ENCODE measurements at regions not wholly inside any gene's neighbourhood (a gene's known extent, or its start where the extent isn't known, plus 50 kb on each side); places are given as distances from the start of the nearest gene placed in this dataset.

- TF ChIP-seq BCL3 (IDR thresholded peaks at IDR 0.05; ENCODE audit: borderline replicate concordance, insufficient read depth, low read depth, low read length, poor library complexity, severe bottlenecking), result no peak
Observed at GRCh38 chr1:70809069-70809468, 238.5 kb downstream of the PTGER3 start (continued).

- intact Hi-C loops (cut with micrococcal nuclease; ENCODE audit: unreplicated experiment), result no loop called here
- RAD21 ChIA-PET (ENCODE audit: unreplicated experiment), result no interaction called here
- in situ Hi-C loops (cut with MboI), result no loop called here
Observed at GRCh38 chr1:70811815-70812214, 235.8 kb downstream of the PTGER3 start.

DNA sequence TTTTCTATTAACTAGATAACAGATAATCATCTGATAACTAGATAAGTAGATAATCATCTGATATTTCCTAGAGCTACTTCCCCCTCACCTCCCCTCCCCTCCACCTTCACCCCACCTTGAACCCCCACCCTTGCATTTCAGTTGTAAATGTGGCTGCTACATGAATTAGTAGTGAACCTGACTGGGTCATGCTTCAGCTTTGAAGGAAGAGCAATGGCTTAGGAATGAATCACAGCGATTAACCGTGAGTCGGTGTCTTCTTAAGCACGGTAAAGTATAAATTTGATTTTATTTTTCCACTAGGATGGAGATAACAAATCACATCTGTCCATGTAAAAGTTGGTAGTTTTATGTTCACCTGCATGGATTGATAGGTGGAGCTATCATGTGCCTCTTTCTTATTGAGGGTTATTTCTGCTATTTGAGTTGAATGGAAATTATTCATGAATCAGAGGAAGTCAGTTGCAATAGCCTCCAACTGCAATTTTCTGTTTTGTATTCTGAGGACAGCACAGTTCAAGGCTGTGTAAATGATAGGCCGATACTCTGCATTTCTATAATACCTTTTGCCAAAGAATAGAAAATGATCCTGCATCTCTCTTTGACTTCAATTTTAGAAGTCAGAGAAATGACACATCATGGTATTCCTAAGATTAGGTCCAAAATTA, 235.0 kb downstream of the PTGER3 start:
- Histone ChIP-seq H3K79me2 (ENCODE audit: control insufficient read depth, insufficient read depth, low read length) (no peaks in the 10 kb centered on the region), H3K4me1 (ENCODE audit: control insufficient read depth, insufficient read depth, low read length) (no peaks in the 10 kb centered on the region), H3K27me3 (replicated peaks in 1 of 2; ENCODE audit: control insufficient read depth in 2 of 2, insufficient read depth in 2 of 2, low read length in 1 of 2) (no peaks in the 10 kb centered on the region), H3K4me3 (no peak overlapping the region), H3K27ac (ENCODE audit: control insufficient read depth, insufficient read depth) (no peak overlapping the region), H4K20me1 (ENCODE audit: control insufficient read depth, insufficient read depth) (no peaks in the 10 kb centered on the region), H3K9me3 (replicated peaks; ENCODE audit: control insufficient read depth, insufficient read depth, low read length) (no peaks in the 10 kb centered on the region), H3K9ac (ENCODE audit: control insufficient read depth, insufficient read depth, low read length) (no peak overlapping the region), H2AFZ (ENCODE audit: control insufficient read depth, low read depth, low read length) (no peak overlapping the region), H3K36me3 (ENCODE audit: control insufficient read depth in 2 of 2, insufficient read depth in 2 of 2, low read length in 1 of 2) (no peaks in the 10 kb centered on the region), H3K4me2 (ENCODE audit: control insufficient read depth, insufficient read depth) (no peak overlapping the region)
- in situ Hi-C loops (cut with MboI) (no loop called here), intact Hi-C loops (cut with micrococcal nuclease; ENCODE audit: unreplicated experiment) (no loop called here)
- BruUV-seq (replicated peaks), result no TSS peak
- WGBS (ENCODE audit: insufficient coverage, insufficient replicate concordance, low lambda C conversion rate, missing lambda C conversion rate), result 57% methylated on average over 5 of the region's 5 CpGs
- ChIA-PET RAD21 (ENCODE audit: unreplicated experiment) (no interaction called here), SMC1A (ENCODE audit: uncharacterized antibody, unreplicated experiment) (no interaction called here), POLR2A (no interaction called here), CTCF (interaction anchor here (0.8 kb wide), 1 partner anchor 12 kb away, joined by 3 read pairs; no protein-coding TSS in a partner anchor)
- DNase-seq (ENCODE audit: low read depth, low spot score) (no peak), FAIRE-seq (no peak), ATAC-seq (no peak)
- TF ChIP-seq BRCA1 (IDR thresholded peaks at IDR 0.05; ENCODE audit: low read depth, low read length), result no peak
- no peak for TF ChIP-seq STAT3 (IDR thresholded peaks at IDR 0.05; ENCODE audit: low read depth, low read length)
- no peak for TF ChIP-seq PBX3 (IDR thresholded peaks at IDR 0.05; ENCODE audit: insufficient replicate concordance, low read depth, low read length)
- no peak for TF ChIP-seq RBBP5 (conservative IDR thresholded peaks at IDR 0.05)
- TF ChIP-seq ZNF687 (IDR thresholded peaks at IDR 0.05), result no peak

More at GRCh38 chr1:70811815-70812214, 235.8 kb downstream of the PTGER3 start:
- H2AFZ ChIP-seq (ENCODE audit: control insufficient read depth, low read depth, low read length), result no peak overlapping the region
- H3K9ac ChIP-seq (ENCODE audit: control insufficient read depth, insufficient read depth, low read length), result no peak overlapping the region
- ChIA-PET SMC1A (ENCODE audit: uncharacterized antibody, unreplicated experiment) (no interaction called here), POLR2A (no interaction called here), CTCF (interaction anchor here (0.8 kb wide), 1 partner anchor 11 kb away, joined by 3 read pairs; no protein-coding TSS in a partner anchor)
- WGBS (ENCODE audit: insufficient coverage, insufficient replicate concordance, low lambda C conversion rate, missing lambda C conversion rate), result 52% methylated on average over 2 of the region's 2 CpGs
- TF ChIP-seq CHD2 (IDR thresholded peaks at IDR 0.05; ENCODE audit: borderline replicate concordance, low read depth, low read length), result no peak
- H3K27me3 ChIP-seq (replicated peaks in 1 of 2; ENCODE audit: control insufficient read depth in 2 of 2, insufficient read depth in 2 of 2, low read length in 1 of 2), result no peaks in the 10 kb centered on the region
- no peak overlapping the region for H3K4me3 ChIP-seq
- H3K79me2 ChIP-seq (ENCODE audit: control insufficient read depth, insufficient read depth, low read length), result no peaks in the 10 kb centered on the region
- no TSS peak for BruUV-seq (replicated peaks)
- H3K27ac ChIP-seq (ENCODE audit: control insufficient read depth, insufficient read depth), result no peak overlapping the region
- H3K4me1 ChIP-seq (ENCODE audit: control insufficient read depth, insufficient read depth, low read length), result no peaks in the 10 kb centered on the region
- no peak overlapping the region for H3K4me2 ChIP-seq (ENCODE audit: control insufficient read depth, insufficient read depth)
- no peaks in the 10 kb centered on the region for H3K9me3 ChIP-seq (replicated peaks; ENCODE audit: control insufficient read depth, insufficient read depth, low read length)
- no peak for FAIRE-seq
- no peak for DNase-seq (ENCODE audit: low read depth, low spot score)
- ATAC-seq, result no peak
- H3K36me3 ChIP-seq (ENCODE audit: control insufficient read depth in 2 of 2, insufficient read depth in 2 of 2, low read length in 1 of 2), result no peaks in the 10 kb centered on the region
- no peaks in the 10 kb centered on the region for H4K20me1 ChIP-seq (ENCODE audit: control insufficient read depth, insufficient read depth)

Data from GM12878 (cell line).